ENCODE measurements at regions not wholly inside any gene's neighbourhood (a gene's known extent, or its start where the extent isn't known, plus 50 kb on each side); places are given as distances from the start of the nearest gene placed in this dataset.
A peak's percentile ranks its signal among the peaks of the same experiment; 100 is the strongest.

- ChIA-PET POLR2A (no interaction called here), CTCF (ENCODE audit: unreplicated experiment) (no interaction called here)
- intact Hi-C loops (cut with micrococcal nuclease; ENCODE audit: unreplicated experiment) = loop anchor here (2.0 kb wide), 1 partner anchor 463 kb away; no protein-coding TSS in a partner anchor
- no peak for TF ChIP-seq CTCF (conservative IDR thresholded peaks at IDR 0.05; ENCODE audit: low read length)
- peak; percentile 82; the same call in 1 of the 2 replicates for TF ChIP-seq EZH2phosphoT487 (IDR thresholded peaks at IDR 0.05; ENCODE audit: borderline replicate concordance, low read depth, low read length)
- H3K36me3 ChIP-seq (ENCODE audit: insufficient read depth, low read length) = no peaks in the 10 kb centered on the region; the same call in 1 of the 2 replicates
- no peak overlapping the region for H3K27ac ChIP-seq (ENCODE audit: low read depth, low read length, poor library complexity, severe bottlenecking)
- peaks cover 21% of the 10 kb centered on the region for H3K4me1 ChIP-seq (ENCODE audit: insufficient read depth, low read length, poor library complexity, severe bottlenecking)
- H2AFZ ChIP-seq (ENCODE audit: low read length) = no peak overlapping the region
- H3K79me2 ChIP-seq (ENCODE audit: insufficient read depth, low read depth, low read length) = no peaks in the 10 kb centered on the region
- H3K4me2 ChIP-seq (ENCODE audit: low read length) = no peak overlapping the region
- H3K9me2 ChIP-seq (ENCODE audit: insufficient read depth, low read length) = no peaks in the 10 kb centered on the region
- DNase-seq (ENCODE audit: low spot score) = no peak
- no TSS peak for BruUV-seq (replicated peaks)
- no peaks in the 10 kb centered on the region for H4K20me1 ChIP-seq (ENCODE audit: insufficient read depth, low read length)
- H3K4me3 ChIP-seq (ENCODE audit: low read depth, low read length, poor library complexity, severe bottlenecking) = no peak overlapping the region
- H3K9me3 ChIP-seq (ENCODE audit: low read length) = no peaks in the 10 kb centered on the region
These were observed 298.7 kb upstream of the NFE2L3 start for GRCh38 chr7:25853314-25853713.

GRCh38 chr7:25854059-25854458, 297.9 kb upstream of the NFE2L3 start:
- POLR2A ChIA-PET = no interaction called here
- no peaks in the 10 kb centered on the region for H3K9me2 ChIP-seq (ENCODE audit: insufficient read depth, low read length)
- intact Hi-C loops (cut with micrococcal nuclease; ENCODE audit: unreplicated experiment) = no loop called here
- peaks cover 21% of the 10 kb centered on the region for H3K4me1 ChIP-seq (ENCODE audit: insufficient read depth, low read length, poor library complexity, severe bottlenecking)
- no TSS peak for BruUV-seq (replicated peaks)
- TF ChIP-seq CTCF (conservative IDR thresholded peaks at IDR 0.05; ENCODE audit: low read length) = no peak
- no peak for TF ChIP-seq EZH2phosphoT487 (IDR thresholded peaks at IDR 0.05; ENCODE audit: borderline replicate concordance, low read depth, low read length)
- no peaks in the 10 kb centered on the region for H4K20me1 ChIP-seq (ENCODE audit: insufficient read depth, low read length)
- DNase-seq (ENCODE audit: low spot score) = no peak
- no peaks in the 10 kb centered on the region; the same call in 1 of the 2 replicates for H3K36me3 ChIP-seq (ENCODE audit: insufficient read depth, low read length)
- H2AFZ ChIP-seq (ENCODE audit: low read length) = no peak overlapping the region
- H3K79me2 ChIP-seq (ENCODE audit: insufficient read depth, low read depth, low read length) = no peaks in the 10 kb centered on the region
- no peaks in the 10 kb centered on the region for H3K9me3 ChIP-seq (ENCODE audit: low read length)
- H3K27ac ChIP-seq (ENCODE audit: low read depth, low read length, poor library complexity, severe bottlenecking) = no peak overlapping the region
- H3K4me2 ChIP-seq (ENCODE audit: low read length) = no peak overlapping the region
- CTCF ChIA-PET (ENCODE audit: unreplicated experiment) = interaction anchor here (0.6 kb wide), 1 partner anchor 9 kb away, joined by 3 read pairs; no protein-coding TSS in a partner anchor
- no peak overlapping the region for H3K4me3 ChIP-seq (ENCODE audit: low read depth, low read length, poor library complexity, severe bottlenecking)

GRCh38 chr7:25854608-25855497, 297.1 kb upstream of the NFE2L3 start:
- no TSS peak for BruUV-seq (replicated peaks)
- H3K4me1 ChIP-seq (ENCODE audit: insufficient read depth, low read length, poor library complexity, severe bottlenecking) = peaks cover 21% of the 10 kb centered on the region

More at GRCh38 chr7:25854608-25855497, 297.1 kb upstream of the NFE2L3 start:
- POLR2A ChIA-PET = no interaction called here
- H2AFZ ChIP-seq (ENCODE audit: low read length) = no peak overlapping the region
- no peaks in the 10 kb centered on the region for H3K9me3 ChIP-seq (ENCODE audit: low read length)
- TF ChIP-seq CTCF (conservative IDR thresholded peaks at IDR 0.05; ENCODE audit: low read length) (peak; percentile 82), EZH2phosphoT487 (IDR thresholded peaks at IDR 0.05; ENCODE audit: borderline replicate concordance, low read depth, low read length) (no peak)
- H3K79me2 ChIP-seq (ENCODE audit: insufficient read depth, low read depth, low read length) = no peaks in the 10 kb centered on the region
- intact Hi-C loops (cut with micrococcal nuclease; ENCODE audit: unreplicated experiment) = no loop called here
- DNase-seq (ENCODE audit: low spot score) = peak; percentile 51
- CTCF ChIA-PET (ENCODE audit: unreplicated experiment) = interaction anchor here (0.7 kb wide), 1 partner anchor 10 kb away, joined by 3 read pairs; no protein-coding TSS in a partner anchor
- H3K4me3 ChIP-seq (ENCODE audit: low read depth, low read length, poor library complexity, severe bottlenecking) = no peak overlapping the region
- H3K27ac ChIP-seq (ENCODE audit: low read depth, low read length, poor library complexity, severe bottlenecking) = no peak overlapping the region
- H3K4me2 ChIP-seq (ENCODE audit: low read length) = no peak overlapping the region
- no peaks in the 10 kb centered on the region for H3K9me2 ChIP-seq (ENCODE audit: insufficient read depth, low read length)
- H3K36me3 ChIP-seq (ENCODE audit: insufficient read depth, low read length) = no peaks in the 10 kb centered on the region; the same call in 1 of the 2 replicates
- no peaks in the 10 kb centered on the region for H4K20me1 ChIP-seq (ENCODE audit: insufficient read depth, low read length)

All from OCI-LY7 (cell line).